Ishikawa (cell line): ENCODE measurements at regions not wholly inside any gene's neighbourhood (a gene's known extent, or its start where the extent isn't known, plus 50 kb on each side); places are given as distances from the start of the nearest gene placed in this dataset.

Experiments
- CREB1 ChIP-seq: IDR thresholded peaks from 2 replicates; pipeline ENCODE4 v1.6.1; 2012; ENCODE audit warnings: low read depth
- EP300 ChIP-seq: IDR thresholded peaks from 2 replicates; pipeline ENCODE4 v1.6.1; 2012; ENCODE audit warnings: borderline replicate concordance
- NFIC ChIP-seq: IDR thresholded peaks from 2 replicates; pipeline ENCODE4 v1.6.1; 2012
- TAF1 ChIP-seq: IDR thresholded peaks from 2 replicates; pipeline ENCODE4 v1.6.1; 2012; ENCODE audit warnings: low read depth, mild to moderate bottlenecking

GRCh38 chr22:49603016-49603415 lies 224.7 kb downstream of the BRD1 start:
- TF ChIP-seq TAF1 (no peak), EP300 (no peak), CREB1 (no peak), NFIC (no peak)
